HG02970 (cell line): ENCODE measurements at regions not wholly inside any gene's neighbourhood (a gene's known extent, or its start where the extent isn't known, plus 50 kb on each side); places are given as distances from the start of the nearest gene placed in this dataset.

Source experiments
- ATAC-seq: cut with Tn5 transposase; IDR thresholded peaks from one replicate; pipeline ENCODE4 v1.9.1; 2021; ENCODE audit warnings: mild to moderate bottlenecking, moderate library complexity, moderate number of reproducible peaks; ENCODE audit not compliant: unreplicated experiment, low FRiP score

GRCh38 chr9:14402583-14402982, 88.6 kb upstream of the NFIB start:
- ATAC-seq: no peak

- no peak for ATAC-seq
Observed at GRCh38 chr9:14401911-14402310, 88.0 kb upstream of the NFIB start.

GRCh38 chr9:14400658-14400995, 86.7 kb upstream of the NFIB start:
- ATAC-seq: no peak

GRCh38 chr9:14399756-14400657, 86.1 kb upstream of the NFIB start:
- no peak for ATAC-seq

GRCh38 chr9:14398473-14398872, 84.5 kb upstream of the NFIB start:
- no peak for ATAC-seq

GRCh38 chr9:14396171-14396570, 82.2 kb upstream of the NFIB start:
- no peak for ATAC-seq

- ATAC-seq: no peak
Observed at GRCh38 chr9:14395317-14396082, 81.6 kb upstream of the NFIB start.

- ATAC-seq: no peak
Observed at GRCh38 chr9:14393418-14393817, 79.5 kb upstream of the NFIB start.

- ATAC-seq: no peak
Observed at GRCh38 chr9:14391620-14392019, 77.7 kb upstream of the NFIB start.

GRCh38 chr9:14389657-14390056, 75.7 kb upstream of the NFIB start:
- no peak for ATAC-seq

GRCh38 chr9:14389146-14389545, 75.2 kb upstream of the NFIB start:
- no peak for ATAC-seq

- no peak for ATAC-seq
Observed at GRCh38 chr9:14383773-14384172, 69.8 kb upstream of the NFIB start.

GRCh38 chr9:14383294-14383693, 69.4 kb upstream of the NFIB start:
- ATAC-seq: no peak

- no peak for ATAC-seq
Observed at GRCh38 chr9:14380061-14380836, 66.3 kb upstream of the NFIB start.

GRCh38 chr9:14379280-14379679, 65.3 kb upstream of the NFIB start:
- ATAC-seq: no peak

GRCh38 chr9:14373706-14374105, 59.8 kb upstream of the NFIB start:
- ATAC-seq: no peak

- ATAC-seq: no peak
Observed at GRCh38 chr9:14373336-14373666, 59.4 kb upstream of the NFIB start.

- no peak for ATAC-seq
Observed at GRCh38 chr9:14372437-14373335, 58.7 kb upstream of the NFIB start.

- ATAC-seq: no peak
Observed at GRCh38 chr9:14369011-14369410, 55.1 kb upstream of the NFIB start.

- ATAC-seq: no peak
Observed at GRCh38 chr9:14366076-14366475, 52.1 kb upstream of the NFIB start.
